CD14-positive monocyte (primary cell): ENCODE measurements at regions not wholly inside any gene's neighbourhood (a gene's known extent, or its start where the extent isn't known, plus 50 kb on each side); places are given as distances from the start of the nearest gene placed in this dataset.

Source experiments
- DNase-seq, 3 donors: peaks; one replicate each; pipeline ENCODE4 v3.0.0-alpha.2; 2011 to 2022
- H2AFZ ChIP-seq: 2 replicates; pipeline ENCODE4 v1.6.0; 2012; ENCODE audit warnings: mild to moderate bottlenecking, low read depth, low read length, inconsistent platforms; ENCODE audit not compliant: insufficient read depth, poor library complexity, severe bottlenecking
- H3K27ac ChIP-seq, 2 donors: 1 replicate in 1 of 2; 2 replicates in 1 of 2; pipeline ENCODE4 v1.5.1; 2012 to 2013; ENCODE audit warnings: low read length in 2 of 2, control low read depth in 1 of 2, inconsistent platforms in 1 of 2, low read depth in 1 of 2, mild to moderate bottlenecking in 1 of 2
- H3K27me3 ChIP-seq, 2 donors: one replicate each; pipeline versions ENCODE4 v1.6.0 to v1.6.1; 2011 to 2013; ENCODE audit warnings: low read length in 2 of 2; ENCODE audit not compliant: control insufficient read depth in 2 of 2, insufficient read depth in 2 of 2
- H3K36me3 ChIP-seq, 2 donors: replicated peaks in 1 of 2; 1 replicate in 1 of 2; 2 replicates in 1 of 2; pipeline versions ENCODE4 v1.5.1 to v1.6.1; 2012 to 2013; ENCODE audit warnings: low read length in 2 of 2, control low read depth in 1 of 2, inconsistent platforms in 1 of 2, mild to moderate bottlenecking in 1 of 2; ENCODE audit not compliant: insufficient read depth in 2 of 2, control insufficient read depth in 1 of 2
- H3K4me1 ChIP-seq, 2 donors: 1 replicate in 1 of 2; 2 replicates in 1 of 2; pipeline versions ENCODE4 v1.5.1 to v1.6.1; 2012 to 2013; ENCODE audit warnings: low read length in 2 of 2, control low read depth in 1 of 2, inconsistent platforms in 1 of 2, mild to moderate bottlenecking in 1 of 2, moderate library complexity in 1 of 2; ENCODE audit not compliant: insufficient read depth in 2 of 2, control insufficient read depth in 1 of 2
- H3K4me2 ChIP-seq: replicated peaks from 2 replicates; pipeline ENCODE3; 2012; ENCODE audit warnings: low read length, moderate library complexity, mild to moderate bottlenecking; ENCODE audit not compliant: poor library complexity, severe bottlenecking; ENCODE audit errors: extremely low read depth
- H3K4me3 ChIP-seq, 3 experiments: fragments of 200-600 bp in 1 of 3; sonication (generic) in 1 of 3; replicated peaks in 1 of 3; 1 replicate in 2 of 3; 2 replicates in 1 of 3; pipeline ENCODE4 v1.5.1; 2011 to 2013; ENCODE audit warnings: low read length in 3 of 3, mild to moderate bottlenecking in 3 of 3, control low read depth in 2 of 3, low read depth in 2 of 3, inconsistent platforms in 1 of 3, moderate library complexity in 1 of 3
- H3K79me2 ChIP-seq: 2 replicates; pipeline ENCODE4 v1.6.0; 2012; ENCODE audit warnings: mild to moderate bottlenecking, control low read depth, inconsistent platforms, low read length, moderate library complexity; ENCODE audit not compliant: insufficient read depth
- H3K9ac ChIP-seq: 2 replicates; pipeline ENCODE4 v1.6.0; 2017; ENCODE audit warnings: low read length, mild to moderate bottlenecking; ENCODE audit not compliant: insufficient read depth, poor library complexity, severe bottlenecking
- H3K9me3 ChIP-seq, 2 donors: replicated peaks in 1 of 2; 1 replicate in 1 of 2; 2 replicates in 1 of 2; pipeline versions ENCODE4 v1.5.1 to v1.6.1; 2012 to 2013; ENCODE audit warnings: low read length in 2 of 2, control low read depth in 1 of 2; ENCODE audit not compliant: control insufficient read depth in 1 of 2, insufficient read depth in 1 of 2
- H4K20me1 ChIP-seq: 2 replicates; pipeline ENCODE4 v1.6.0; 2012; ENCODE audit warnings: mild to moderate bottlenecking, low read length, control low read depth, moderate library complexity; ENCODE audit not compliant: insufficient read depth
- H3K27ac Mint-ChIP-seq, 7 donors: one replicate each; pipeline ENCODE4 v1.8.0; 2020; ENCODE audit warnings: mild to moderate bottlenecking in 7 of 7, mixed read lengths in 7 of 7, moderate library complexity in 6 of 7, inconsistent platforms in 2 of 7
- H3K27me3 Mint-ChIP-seq, 3 donors: one replicate each; pipeline ENCODE4 v1.8.0; 2021 to 2022; ENCODE audit warnings: low read depth in 3 of 3, mild to moderate bottlenecking in 3 of 3, mixed read lengths in 3 of 3, moderate library complexity in 3 of 3, inconsistent platforms in 1 of 3
- H3K36me3 Mint-ChIP-seq, 2 donors: one replicate each; pipeline ENCODE4 v1.8.0; 2020; ENCODE audit warnings: mixed read lengths in 2 of 2, inconsistent platforms in 1 of 2, mild to moderate bottlenecking in 1 of 2
- H3K4me1 Mint-ChIP-seq: one replicate; pipeline ENCODE4 v1.8.0; 2020; ENCODE audit warnings: mild to moderate bottlenecking, mixed read lengths
- H3K4me3 Mint-ChIP-seq, 2 donors: one replicate each; pipeline ENCODE4 v1.8.0; 2020; ENCODE audit warnings: mild to moderate bottlenecking in 2 of 2, mixed read lengths in 2 of 2, moderate library complexity in 1 of 2
- H3K9me3 Mint-ChIP-seq, 7 donors: one replicate each; pipeline ENCODE4 v1.8.0; 2020 to 2022; ENCODE audit warnings: mixed read lengths in 7 of 7, mild to moderate bottlenecking in 6 of 7, moderate library complexity in 6 of 7, inconsistent platforms in 2 of 7
- WGBS: methylation state at CpG from one replicate; pipeline ENCODE4 v1.1.5; 2013; ENCODE audit warnings: missing lambda C conversion rate; ENCODE audit not compliant: insufficient coverage; 5-methylcytosine and 5-hydroxymethylcytosine counted together
- intact Hi-C, 2 donors: fragments of 100-400 bp; cut with micrococcal nuclease; formaldehyde crosslinking; loops; one replicate each; pipeline versions ENCODE4 v1.15.0 to v1.15.1; 2023
- TF ChIP-seq, protein P1 (sequence below): fragments of 200-600 bp; IDR thresholded peaks from one replicate; pipeline ENCODE4 v1.8.0; 2022; ENCODE audit warnings: antibody characterized with exemption, mild to moderate bottlenecking

- peaks cover 0 to 4% (median 0%) of the 10 kb centered on the region in 3 donors for H3K27me3 Mint-ChIP-seq
- no peaks in the 10 kb centered on the region for H4K20me1 ChIP-seq
- TF ChIP-seq, protein P1, sequence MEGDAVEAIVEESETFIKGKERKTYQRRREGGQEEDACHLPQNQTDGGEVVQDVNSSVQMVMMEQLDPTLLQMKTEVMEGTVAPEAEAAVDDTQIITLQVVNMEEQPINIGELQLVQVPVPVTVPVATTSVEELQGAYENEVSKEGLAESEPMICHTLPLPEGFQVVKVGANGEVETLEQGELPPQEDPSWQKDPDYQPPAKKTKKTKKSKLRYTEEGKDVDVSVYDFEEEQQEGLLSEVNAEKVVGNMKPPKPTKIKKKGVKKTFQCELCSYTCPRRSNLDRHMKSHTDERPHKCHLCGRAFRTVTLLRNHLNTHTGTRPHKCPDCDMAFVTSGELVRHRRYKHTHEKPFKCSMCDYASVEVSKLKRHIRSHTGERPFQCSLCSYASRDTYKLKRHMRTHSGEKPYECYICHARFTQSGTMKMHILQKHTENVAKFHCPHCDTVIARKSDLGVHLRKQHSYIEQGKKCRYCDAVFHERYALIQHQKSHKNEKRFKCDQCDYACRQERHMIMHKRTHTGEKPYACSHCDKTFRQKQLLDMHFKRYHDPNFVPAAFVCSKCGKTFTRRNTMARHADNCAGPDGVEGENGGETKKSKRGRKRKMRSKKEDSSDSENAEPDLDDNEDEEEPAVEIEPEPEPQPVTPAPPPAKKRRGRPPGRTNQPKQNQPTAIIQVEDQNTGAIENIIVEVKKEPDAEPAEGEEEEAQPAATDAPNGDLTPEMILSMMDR: no peak
- H3K4me3 Mint-ChIP-seq: no peak overlapping the region
- H3K4me1 Mint-ChIP-seq: peaks cover 2% of the 10 kb centered on the region
- no peak overlapping the region for H3K4me3 ChIP-seq
- peak overlapping the region in 1 of 7 donors; percentile 20 for H3K27ac Mint-ChIP-seq
- H3K9me3 ChIP-seq: no peaks in the 10 kb centered on the region
- no peaks in the 10 kb centered on the region for H3K79me2 ChIP-seq
- WGBS: 33% methylated on average over 1 of the region's 1 CpG
- no peak for DNase-seq
- H3K27me3 ChIP-seq: no peaks in the 10 kb centered on the region
- peaks cover 0 to 9% (median 3%) of the 10 kb centered on the region in 7 donors for H3K9me3 Mint-ChIP-seq
- H3K4me1 ChIP-seq: no peaks in the 10 kb centered on the region
- H3K4me2 ChIP-seq: no peak overlapping the region
- intact Hi-C loops: no loop called here
- no peak overlapping the region for H3K9ac ChIP-seq
- H3K36me3 Mint-ChIP-seq: no peaks in the 10 kb centered on the region
- no peaks in the 10 kb centered on the region for H3K36me3 ChIP-seq
- H2AFZ ChIP-seq: no peak overlapping the region
- H3K27ac ChIP-seq: no peak overlapping the region
These were observed 221.2 kb upstream of the HNRNPA3 start for GRCh38 chr2:176991411-176991810.

- intact Hi-C loops: no loop called here
- Histone ChIP-seq H3K36me3 (no peaks in the 10 kb centered on the region), H2AFZ (no peak overlapping the region), H3K9me3 (no peaks in the 10 kb centered on the region), H3K9ac (no peak overlapping the region), H3K4me1 (peaks cover 43% of the 10 kb centered on the region in 2 donors), H3K4me2 (peak overlapping the region; percentile 2), H3K4me3 (no peak overlapping the region), H4K20me1 (no peaks in the 10 kb centered on the region), H3K79me2 (no peaks in the 10 kb centered on the region), H3K27ac (peak overlapping the region in 1 of 2 donors; percentile 58), H3K27me3 (no peaks in the 10 kb centered on the region)
- Mint-ChIP-seq H3K27ac (peak overlapping the region; percentile 59 to 86 (median 77)), H3K4me1 (peaks cover 47% of the 10 kb centered on the region), H3K4me3 (peak overlapping the region in 1 of 2 donors; percentile 3), H3K27me3 (peaks cover 0 to 1% (median 1%) of the 10 kb centered on the region in 3 donors), H3K36me3 (no peaks in the 10 kb centered on the region), H3K9me3 (peaks cover 0 to 9% (median 3%) of the 10 kb centered on the region in 7 donors)
- 20% methylated on average over 5 of the region's 5 CpGs for WGBS
- TF ChIP-seq, protein P1: no peak
- peak; percentile 64 to 93 (median 81) for DNase-seq
These were observed 215.4 kb upstream of the HNRNPA3 start for GRCh38 chr2:176997074-176997791.
